PC-9 (cell line): ENCODE measurements at regions not wholly inside any gene's neighbourhood (a gene's known extent, or its start where the extent isn't known, plus 50 kb on each side); places are given as distances from the start of the nearest gene placed in this dataset.

ENCODE experiments used
- BruUV-seq: library from RNA; stranded (reverse); fragments of 400-500 nt; replicated peaks from 2 replicates; lab custom pipeline; 2021; lab: Mats Ljungman, UMichigan
- CTCF ChIA-PET: fragments of 300-600 bp; sonication (Branson Sonifier 250); formaldehyde crosslinking; loops from one replicate; lab custom pipeline; 2022; ENCODE audit warnings: antibody characterized with exemption; lab: Charles Lee
- POLR2A ChIA-PET: fragments of 300-600 bp; sonication (Branson Sonifier 250); formaldehyde crosslinking; loops from one replicate; lab custom pipeline; 2022; ENCODE audit warnings: antibody characterized with exemption; ENCODE audit not compliant: unreplicated experiment; lab: Charles Lee
- DNase-seq, 2 experiments: peaks; one replicate each; pipeline versions ENCODE4 v3.0.0 to v3.0.0-alpha.2; 2015 to 2022; ENCODE audit warnings: mixed read lengths in 1 of 2
- H2AFZ ChIP-seq: fragments of 200-600 bp; sonication (generic); 2 replicates; pipeline ENCODE4 v1.8.1; 2017; ENCODE audit warnings: antibody characterized with exemption
- H3F3A ChIP-seq: fragments of 200-600 bp; sonication (generic); 2 replicates; pipeline ENCODE4 v1.8.1; 2017; ENCODE audit warnings: antibody characterized with exemption, mild to moderate bottlenecking, low read depth; ENCODE audit not compliant: insufficient read depth
- H3K27ac ChIP-seq: fragments of 200-600 bp; sonication (generic); 2 replicates; pipeline ENCODE4 v1.6.1; 2016; ENCODE audit warnings: mixed run types
- H3K27me3 ChIP-seq: fragments of 200-600 bp; sonication (generic); 2 replicates; pipeline ENCODE4 v1.6.1; 2016; ENCODE audit warnings: low read depth, mixed run types; ENCODE audit not compliant: insufficient read depth
- H3K36me3 ChIP-seq: fragments of 200-600 bp; sonication (generic); 2 replicates; pipeline ENCODE4 v1.6.1; 2016; ENCODE audit warnings: low read depth, mixed run types
- H3K4me1 ChIP-seq: fragments of 200-600 bp; sonication (generic); replicated peaks from 2 replicates; pipeline ENCODE4 v1.6.1; 2016; ENCODE audit warnings: mixed run types; ENCODE audit not compliant: insufficient read depth
- H3K4me2 ChIP-seq: fragments of 200-600 bp; sonication (generic); 2 replicates; pipeline ENCODE4 v1.6.1; 2017; ENCODE audit warnings: mixed run types
- H3K4me3 ChIP-seq: fragments of 200-600 bp; sonication (generic); 2 replicates; pipeline ENCODE4 v1.6.1; 2016; ENCODE audit warnings: mixed run types
- H3K79me2 ChIP-seq: fragments of 200-600 bp; sonication (generic); 2 replicates; pipeline ENCODE4 v1.6.1; 2017; ENCODE audit warnings: low read depth, mixed run types
- H3K9me2 ChIP-seq: fragments of 200-600 bp; sonication (generic); 2 replicates; pipeline ENCODE4 v1.8.1; 2017; ENCODE audit warnings: mild to moderate bottlenecking; ENCODE audit not compliant: insufficient read depth
- H3K9me3 ChIP-seq: fragments of 200-600 bp; sonication (generic); 2 replicates; pipeline ENCODE4 v1.8.1; 2016; ENCODE audit warnings: low read depth; ENCODE audit not compliant: insufficient read depth
- H4K20me1 ChIP-seq: fragments of 200-600 bp; sonication (generic); 2 replicates; pipeline ENCODE4 v1.8.1; 2017; ENCODE audit not compliant: insufficient read depth
- EZH2 ChIP-seq: fragments of 200-600 bp; sonication (generic); IDR thresholded peaks from 2 replicates; pipeline ENCODE4 v1.8.0; 2017; ENCODE audit warnings: antibody characterized with exemption, low read depth
- intact Hi-C: fragments of 100-400 bp; cut with micrococcal nuclease; formaldehyde crosslinking; loops from one replicate; pipeline ENCODE4 v1.10.0; 2022; ENCODE audit not compliant: unreplicated experiment
- TF ChIP-seq, protein P1 (sequence below): fragments of 200-600 bp; sonication (generic); conservative IDR thresholded peaks from 2 replicates; pipeline ENCODE4 v1.6.1; 2017; ENCODE audit warnings: mixed run types, antibody characterized with exemption, mild to moderate bottlenecking, moderate library complexity

DNA sequence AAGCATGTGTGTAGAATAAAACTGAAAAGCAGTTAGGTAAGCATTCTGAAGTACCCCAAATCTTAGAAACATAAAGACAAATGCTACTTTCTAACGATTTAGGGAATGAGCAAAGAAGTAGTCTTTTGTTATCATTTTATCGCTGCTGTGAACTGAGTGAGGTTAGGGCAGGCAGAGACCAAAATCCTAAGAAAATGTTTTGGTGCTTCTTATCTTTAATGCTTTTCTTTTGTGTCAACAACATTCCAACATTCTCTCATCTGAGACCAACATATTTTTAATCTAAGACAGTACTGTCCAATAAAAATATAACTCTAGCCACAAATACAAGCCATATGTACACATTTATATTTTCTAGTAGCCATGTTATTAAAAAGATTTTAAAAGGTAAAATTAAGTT is 789.4 kb upstream of the PIK3C3 start:
- ChIA-PET POLR2A (no interaction called here), CTCF (no interaction called here)
- no peaks in the 10 kb centered on the region for H3K4me1 ChIP-seq
- H3K36me3 ChIP-seq, result no peaks in the 10 kb centered on the region
- H3K4me3 ChIP-seq, result no peak overlapping the region
- H2AFZ ChIP-seq, result no peak overlapping the region
- H3K27me3 ChIP-seq, result no peaks in the 10 kb centered on the region
- BruUV-seq, result no TSS peak
- no peaks in the 10 kb centered on the region for H3K9me2 ChIP-seq
- TF ChIP-seq EZH2, result no peak
- TF ChIP-seq, protein P1, sequence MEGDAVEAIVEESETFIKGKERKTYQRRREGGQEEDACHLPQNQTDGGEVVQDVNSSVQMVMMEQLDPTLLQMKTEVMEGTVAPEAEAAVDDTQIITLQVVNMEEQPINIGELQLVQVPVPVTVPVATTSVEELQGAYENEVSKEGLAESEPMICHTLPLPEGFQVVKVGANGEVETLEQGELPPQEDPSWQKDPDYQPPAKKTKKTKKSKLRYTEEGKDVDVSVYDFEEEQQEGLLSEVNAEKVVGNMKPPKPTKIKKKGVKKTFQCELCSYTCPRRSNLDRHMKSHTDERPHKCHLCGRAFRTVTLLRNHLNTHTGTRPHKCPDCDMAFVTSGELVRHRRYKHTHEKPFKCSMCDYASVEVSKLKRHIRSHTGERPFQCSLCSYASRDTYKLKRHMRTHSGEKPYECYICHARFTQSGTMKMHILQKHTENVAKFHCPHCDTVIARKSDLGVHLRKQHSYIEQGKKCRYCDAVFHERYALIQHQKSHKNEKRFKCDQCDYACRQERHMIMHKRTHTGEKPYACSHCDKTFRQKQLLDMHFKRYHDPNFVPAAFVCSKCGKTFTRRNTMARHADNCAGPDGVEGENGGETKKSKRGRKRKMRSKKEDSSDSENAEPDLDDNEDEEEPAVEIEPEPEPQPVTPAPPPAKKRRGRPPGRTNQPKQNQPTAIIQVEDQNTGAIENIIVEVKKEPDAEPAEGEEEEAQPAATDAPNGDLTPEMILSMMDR, result no peak
- no peak overlapping the region for H3K4me2 ChIP-seq
- H3K9me3 ChIP-seq, result no peaks in the 10 kb centered on the region
- no peak overlapping the region for H3K27ac ChIP-seq
- H3K79me2 ChIP-seq, result no peaks in the 10 kb centered on the region
- DNase-seq, result no peak
- H3F3A ChIP-seq, result no peaks in the 10 kb centered on the region
- intact Hi-C loops, result no loop called here
- no peaks in the 10 kb centered on the region for H4K20me1 ChIP-seq

DNA sequence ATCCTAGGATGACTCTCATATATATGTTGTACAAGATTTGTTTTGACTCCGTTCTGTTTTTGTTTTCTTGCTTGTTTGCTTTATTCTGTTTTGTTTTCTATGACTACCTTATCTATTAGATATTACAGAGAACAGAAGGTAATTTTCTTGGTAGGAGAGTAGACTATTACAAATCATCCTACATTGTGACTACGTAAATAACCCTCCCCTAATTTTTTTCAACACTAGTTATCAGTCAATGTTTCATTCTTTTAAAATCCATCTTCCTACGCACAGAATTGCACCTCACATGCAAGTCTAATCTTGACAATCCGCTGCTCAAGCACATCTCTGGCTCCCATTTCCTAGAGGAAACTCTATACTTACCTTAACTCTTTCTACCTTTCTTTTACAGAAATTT is 792.3 kb upstream of the PIK3C3 start:
- Histone ChIP-seq H3K9me3 (no peaks in the 10 kb centered on the region), H3K4me3 (no peak overlapping the region), H3K27ac (no peak overlapping the region), H3K4me2 (no peak overlapping the region), H3K4me1 (no peaks in the 10 kb centered on the region), H3K79me2 (no peaks in the 10 kb centered on the region), H3K36me3 (no peaks in the 10 kb centered on the region), H2AFZ (no peak overlapping the region), H3K9me2 (no peaks in the 10 kb centered on the region), H4K20me1 (no peaks in the 10 kb centered on the region), H3F3A (no peaks in the 10 kb centered on the region), H3K27me3 (no peaks in the 10 kb centered on the region)
- BruUV-seq, result no TSS peak
- ChIA-PET POLR2A (no interaction called here), CTCF (no interaction called here)
- intact Hi-C loops, result no loop called here
- DNase-seq, result no peak
- TF ChIP-seq, protein P1, result no peak
- TF ChIP-seq EZH2, result no peak

DNA sequence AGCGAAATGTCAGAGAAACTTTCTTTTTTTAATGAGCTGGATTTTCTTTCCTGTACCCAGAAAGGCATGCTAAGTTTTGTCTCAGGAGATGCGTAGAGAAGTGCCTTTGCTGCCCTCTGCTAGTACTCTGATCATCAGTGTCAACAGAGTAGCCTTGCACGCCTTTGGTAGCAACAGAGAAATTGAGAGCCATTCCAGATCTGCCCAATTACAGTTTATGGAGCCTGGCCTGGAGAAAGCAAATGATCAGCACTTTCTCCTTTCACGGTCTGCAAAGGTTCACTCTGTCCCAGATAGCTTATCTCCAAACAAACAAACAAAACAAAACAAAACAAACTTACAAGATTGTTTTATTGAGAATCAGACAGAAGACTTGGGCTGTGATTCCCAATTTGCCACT is 792.8 kb upstream of the PIK3C3 start:
- no peak overlapping the region for H2AFZ ChIP-seq
- POLR2A ChIA-PET, result no interaction called here
- CTCF ChIA-PET, result no interaction called here

More for the DNA sequence above, 792.8 kb upstream of the PIK3C3 start:
- BruUV-seq, result no TSS peak
- TF ChIP-seq, protein P1, result no peak
- no peak for TF ChIP-seq EZH2
- H3K9me3 ChIP-seq, result no peaks in the 10 kb centered on the region
- no peak overlapping the region for H3K4me2 ChIP-seq
- H4K20me1 ChIP-seq, result no peaks in the 10 kb centered on the region
- no peaks in the 10 kb centered on the region for H3K79me2 ChIP-seq
- no peaks in the 10 kb centered on the region for H3K27me3 ChIP-seq
- no peaks in the 10 kb centered on the region for H3K4me1 ChIP-seq
- no peak overlapping the region for H3K4me3 ChIP-seq
- H3F3A ChIP-seq, result no peaks in the 10 kb centered on the region
- no peak overlapping the region for H3K27ac ChIP-seq
- H3K9me2 ChIP-seq, result no peaks in the 10 kb centered on the region
- H3K36me3 ChIP-seq, result no peaks in the 10 kb centered on the region
- intact Hi-C loops, result no loop called here
- no peak for DNase-seq
